NB4 (cell line): ENCODE measurements at regions not wholly inside any gene's neighbourhood (a gene's known extent, or its start where the extent isn't known, plus 50 kb on each side); places are given as distances from the start of the nearest gene placed in this dataset.

ENCODE experiments used
- CTCF ChIP-seq: IDR thresholded peaks from one replicate; pipeline ENCODE4 v1.5.1; 2012; ENCODE audit warnings: low read depth, low read length
- MAX ChIP-seq: IDR thresholded peaks from 2 replicates; pipeline ENCODE4 v1.6.1; 2011; ENCODE audit warnings: low read depth, low read length
- MYC ChIP-seq: IDR thresholded peaks from 2 replicates; pipeline ENCODE4 v1.6.1; 2011; ENCODE audit warnings: low read depth, low read length
- POLR2A ChIP-seq: IDR thresholded peaks from 2 replicates; pipeline ENCODE4 v1.6.1; 2011; ENCODE audit warnings: mild to moderate bottlenecking; ENCODE audit not compliant: insufficient read length; ENCODE audit errors: extremely low read depth

GRCh38 chr3:148229107-148229506 lies 468.6 kb upstream of the AGTR1 start:
- TF ChIP-seq CTCF (no peak), POLR2A (no peak), MAX (no peak), MYC (no peak)
